Hematopoietic multipotent progenitor cell (in vitro differentiated cells): ENCODE measurements at regions not wholly inside any gene's neighbourhood (a gene's known extent, or its start where the extent isn't known, plus 50 kb on each side); places are given as distances from the start of the nearest gene placed in this dataset.
"Not testable (repeated sequence)": the region's sequence is repeated elsewhere in the genome, so short reads cannot be mapped to it uniquely, and the experiment has no call there.

Experiments
- DNase-seq, 3 donors: peaks; one replicate each; pipeline ENCODE4 v3.0.0-alpha.2; 2011 to 2015; ENCODE audit warnings: low read depth in 2 of 3, low spot score in 2 of 3

GRCh38 chr3:177336873-177337450 is 139.7 kb upstream of the TBL1XR1 start:
- DNase-seq: no peak

- DNase-seq: peak in 2 of 3 donors; percentile 29 to 42
These were observed 140.5 kb upstream of the TBL1XR1 start for GRCh38 chr3:177337541-177338331.

DNA sequence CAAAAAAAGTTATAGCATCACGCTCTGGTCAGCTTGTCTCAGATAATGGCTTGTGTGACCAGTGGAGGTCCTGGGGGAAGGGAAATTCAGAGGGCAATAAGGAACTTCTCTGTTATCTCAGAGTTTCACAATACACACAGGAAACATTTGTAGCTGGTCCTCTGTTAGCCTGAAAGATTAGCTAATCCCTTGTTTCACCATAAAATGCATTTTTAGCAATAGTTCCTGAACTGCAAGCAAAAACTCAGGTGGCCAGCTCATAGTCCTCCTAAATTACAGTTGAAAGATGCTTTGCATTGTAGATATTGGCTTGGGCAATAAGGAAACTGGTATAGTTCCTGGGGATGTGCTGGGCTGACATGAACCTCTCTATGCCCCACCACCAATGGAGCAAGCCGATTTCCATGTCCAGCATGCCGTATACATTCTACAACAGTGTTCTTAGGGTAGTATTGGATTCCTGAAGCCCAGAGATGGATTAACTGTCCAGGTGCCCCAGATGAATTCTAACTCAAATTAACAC is 141.5 kb upstream of the TBL1XR1 start:
- DNase-seq: peak in 2 of 3 donors; percentile 62 to 63

DNA sequence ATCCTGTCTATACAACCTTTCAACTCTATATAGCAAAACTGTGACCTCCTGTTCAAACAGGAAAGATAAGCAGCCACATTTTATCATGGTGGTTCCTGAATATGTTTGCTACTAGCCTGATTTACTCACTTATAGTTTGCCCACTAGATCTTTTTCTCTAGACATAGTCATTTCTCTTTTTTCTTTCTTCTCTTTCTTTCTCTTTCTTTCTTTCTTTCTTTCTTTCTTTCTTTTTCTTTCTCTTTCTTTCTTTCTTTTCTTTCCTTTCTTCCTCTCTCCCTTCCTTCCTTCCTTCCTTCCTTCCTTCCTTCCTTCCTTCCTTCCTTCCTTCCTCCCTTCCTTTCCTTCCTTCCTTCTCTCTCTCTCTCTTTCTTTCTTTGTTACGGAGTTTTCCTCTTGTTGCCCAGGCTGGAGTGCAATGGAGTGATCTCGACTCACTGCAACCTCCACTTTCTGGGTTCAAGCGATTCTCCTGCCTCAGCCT is 142.0 kb upstream of the TBL1XR1 start:
- DNase-seq: peak in 2 of 3 donors; percentile 43 to 49

GRCh38 chr3:177340243-177340830 is 143.1 kb upstream of the TBL1XR1 start:
- no peak for DNase-seq

DNA sequence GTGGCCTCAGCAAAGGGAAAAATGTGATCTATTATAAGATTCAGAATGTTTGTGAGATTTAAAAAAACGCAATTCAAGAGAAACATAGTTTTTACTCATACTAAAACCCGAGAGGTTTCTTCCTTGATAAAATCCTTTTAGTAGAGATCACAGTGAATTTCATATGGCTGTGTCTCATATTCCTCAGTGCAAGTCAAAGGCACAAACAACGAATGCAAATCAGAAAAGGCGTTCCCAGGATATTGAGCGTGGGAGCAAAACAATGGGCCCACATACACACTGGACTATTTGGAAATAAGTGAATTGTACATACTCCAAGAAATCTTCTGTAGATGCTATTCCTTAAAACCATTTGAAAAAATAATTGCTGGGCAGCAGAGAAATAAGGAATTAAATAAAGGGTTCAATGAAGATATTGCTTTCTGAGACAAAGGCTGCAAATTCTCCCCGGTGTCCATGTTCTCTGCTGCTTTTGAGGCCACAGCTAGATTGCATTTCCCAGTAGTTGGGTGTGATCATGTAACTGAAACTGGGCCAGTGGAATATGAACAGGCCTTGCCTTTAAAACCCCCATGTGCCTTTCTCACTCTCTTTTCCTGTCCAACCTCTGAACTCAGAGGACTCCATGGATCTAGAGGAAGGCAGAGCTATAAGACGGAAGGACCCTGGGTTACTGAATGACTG is 144.6 kb upstream of the TBL1XR1 start:
- DNase-seq: no peak

DNA sequence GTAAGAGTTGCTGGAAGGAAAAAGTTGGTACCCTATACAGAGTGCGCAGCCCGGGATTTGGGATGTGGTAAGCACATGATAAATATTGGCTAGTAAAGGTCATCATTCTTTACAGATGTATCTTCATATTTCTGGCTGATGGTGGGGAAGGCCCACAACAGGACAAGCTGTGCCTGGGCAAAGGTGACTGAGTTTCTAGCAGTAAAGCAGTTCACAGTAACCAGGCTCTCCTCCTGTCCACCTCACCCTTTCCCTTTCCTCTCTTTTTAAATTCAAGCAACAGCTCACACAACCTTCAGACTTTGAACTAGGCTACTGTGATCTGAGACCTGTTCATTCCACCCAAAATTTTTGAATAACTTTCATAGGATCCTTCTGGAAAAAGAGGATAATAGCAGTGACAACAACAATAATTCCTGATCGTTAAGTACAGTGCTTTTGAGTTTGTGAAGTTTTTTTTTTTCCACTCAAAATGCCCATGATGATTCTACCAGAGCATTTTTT is 145.9 kb upstream of the TBL1XR1 start:
- DNase-seq: no peak

- DNase-seq: peak in 2 of 3 donors; percentile 82 to 88
These were observed 148.0 kb upstream of the TBL1XR1 start for GRCh38 chr3:177345049-177345972.

DNA sequence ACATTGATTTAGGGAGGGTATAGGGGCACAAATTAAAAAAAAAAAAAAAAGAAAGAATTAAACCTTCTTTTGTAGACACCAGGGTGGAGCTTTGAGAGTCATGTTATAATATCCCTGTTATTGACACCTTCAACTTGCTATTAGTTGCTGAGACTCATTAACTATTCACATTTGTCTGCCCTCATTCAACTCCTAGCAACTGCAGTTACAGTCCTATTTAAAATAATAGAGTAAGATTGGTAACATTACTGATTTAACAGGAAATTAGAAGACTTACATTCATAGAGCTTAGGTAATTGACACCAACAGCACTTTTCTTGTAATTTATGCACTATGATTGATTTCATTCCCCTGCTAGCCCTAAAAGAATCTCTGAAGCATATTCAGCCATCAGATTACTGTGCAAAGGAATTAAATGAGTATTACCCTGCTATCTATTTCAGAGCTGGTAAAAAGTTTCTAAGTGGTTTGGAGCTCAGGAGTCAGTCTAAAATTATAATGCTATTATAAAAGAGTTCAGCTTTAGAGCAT is 148.8 kb upstream of the TBL1XR1 start:
- DNase-seq: no peak

GRCh38 chr3:177346878-177347277 is 149.6 kb upstream of the TBL1XR1 start:
- no peak for DNase-seq

DNA sequence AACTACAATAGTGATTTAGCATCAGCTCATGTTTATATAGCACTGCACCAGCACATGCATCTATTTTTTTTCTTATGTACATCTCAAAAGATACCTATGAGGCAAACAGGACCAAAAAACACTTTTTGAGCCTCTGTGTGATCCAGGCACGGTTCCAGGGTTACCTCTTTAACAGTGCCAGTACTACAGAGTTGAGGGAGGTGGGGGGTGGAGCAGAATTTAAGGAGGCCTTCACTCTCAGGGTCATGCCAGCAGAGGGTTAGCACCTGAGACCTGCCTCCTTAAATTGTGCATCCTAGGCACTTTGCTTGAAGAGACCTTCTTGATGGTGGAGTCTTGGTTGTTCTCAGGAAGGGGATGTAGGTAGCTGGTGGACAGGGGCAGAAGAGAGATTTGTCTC is 150.3 kb upstream of the TBL1XR1 start:
- DNase-seq: no peak

- no peak for DNase-seq
These were observed 151.7 kb upstream of the TBL1XR1 start for GRCh38 chr3:177348974-177349373.

GRCh38 chr3:177349384-177349783 is 152.1 kb upstream of the TBL1XR1 start:
- DNase-seq: no peak

GRCh38 chr3:177350121-177350520 is 152.8 kb upstream of the TBL1XR1 start:
- DNase-seq: no peak

DNA sequence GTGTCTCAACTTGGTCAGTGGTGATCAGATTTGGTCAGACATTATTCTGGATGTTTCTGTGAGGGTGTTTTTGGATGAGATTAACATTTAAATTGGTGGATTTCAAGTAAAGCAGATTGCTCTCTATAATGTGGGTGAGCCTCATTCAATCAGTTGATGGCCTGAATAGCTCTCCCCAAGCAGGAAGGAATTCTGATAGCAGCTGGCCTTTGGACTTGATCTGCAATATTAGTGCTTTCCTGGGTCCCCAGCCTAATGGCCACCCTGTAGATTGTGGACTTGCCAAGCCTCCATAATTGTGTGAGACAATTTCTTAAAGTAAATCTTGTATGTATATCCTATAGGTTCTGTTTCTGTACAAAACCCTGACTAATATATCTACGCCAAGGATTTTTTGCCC is 153.9 kb upstream of the TBL1XR1 start:
- no peak for DNase-seq

- no peak for DNase-seq
These were observed 154.5 kb upstream of the TBL1XR1 start for GRCh38 chr3:177351757-177352158.

DNA sequence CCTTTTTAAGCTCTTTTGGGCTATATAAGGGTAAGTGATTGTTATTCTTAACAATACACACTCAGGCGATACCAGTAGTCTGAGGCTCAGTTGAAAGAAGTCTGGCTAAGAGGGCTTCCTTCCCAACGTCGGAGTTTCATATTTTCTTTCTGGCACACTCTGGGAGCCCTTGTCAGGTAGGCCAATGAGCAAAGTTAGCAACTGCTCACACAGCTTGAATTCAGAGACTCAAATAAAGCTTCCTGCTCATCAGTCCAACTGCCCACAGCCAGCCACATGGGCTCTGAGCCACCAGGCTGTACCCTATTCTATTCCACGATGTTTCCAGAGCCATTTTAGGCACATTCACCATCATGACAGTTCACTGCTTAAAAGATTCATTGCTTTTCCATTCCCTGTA is 155.1 kb upstream of the TBL1XR1 start:
- DNase-seq: no peak

- no peak for DNase-seq
These were observed 155.9 kb upstream of the TBL1XR1 start for GRCh38 chr3:177353140-177353539.

GRCh38 chr3:177353879-177354278 is 156.6 kb upstream of the TBL1XR1 start:
- DNase-seq: not testable (repeated sequence)

GRCh38 chr3:177354466-177354865 is 157.2 kb upstream of the TBL1XR1 start:
- no peak for DNase-seq
